Upper lobe of left lung (tissue), 6 donors: ENCODE measurements at regions not wholly inside any gene's neighbourhood (a gene's known extent, or its start where the extent isn't known, plus 50 kb on each side); places are given as distances from the start of the nearest gene placed in this dataset.

Experiments used
- ATAC-seq, 2 donors: fragments of 200-7000 bp; cut with Tn5 transposase; one replicate each; pipeline ENCODE4 v1.9.1; 2022; ENCODE audit warnings: mild to moderate bottlenecking in 2 of 2, moderate library complexity in 2 of 2; ENCODE audit not compliant: low FRiP score in 2 of 2
- DNase-seq, 2 donors: peaks; one replicate each; pipeline ENCODE4 v3.0.0-alpha.2; 2019 to 2020
- H3K27ac ChIP-seq, 4 donors: fragments of 200-600 bp; sonication (generic); one replicate each; pipeline ENCODE4 v1.5.1; 2016 to 2019
- H3K27me3 ChIP-seq, 4 donors: fragments of 200-600 bp; sonication (generic); one replicate each; pipeline ENCODE4 v1.5.1; 2017 to 2019
- H3K36me3 ChIP-seq, 4 donors: fragments of 200-600 bp; sonication (generic); one replicate each; pipeline ENCODE4 v1.5.1; 2016 to 2019
- H3K4me1 ChIP-seq, 4 donors: fragments of 200-600 bp; sonication (generic); one replicate each; pipeline ENCODE4 v1.5.1; 2018 to 2019
- H3K4me3 ChIP-seq, 4 donors: fragments of 200-600 bp; sonication (generic); one replicate each; pipeline ENCODE4 v1.5.1; 2017 to 2019; ENCODE audit warnings: mild to moderate bottlenecking in 2 of 4, moderate library complexity in 1 of 4
- H3K9me3 ChIP-seq, 4 donors: fragments of 200-600 bp; sonication (generic); one replicate each; pipeline ENCODE4 v1.5.1; 2018 to 2019
- CTCF ChIP-seq, 6 experiments: fragments of 450-650 bp in 4 of 6; fragments of 200-600 bp in 2 of 6; sonication (generic) in 2 of 6; IDR thresholded peaks; one replicate each; pipeline ENCODE4 v1.5.1; 2016 to 2019; ENCODE audit warnings: antibody characterized with exemption in 6 of 6
- EP300 ChIP-seq, 4 donors: sonication (generic); formaldehyde crosslinking; IDR thresholded peaks; one replicate each; pipeline ENCODE4 v1.5.1; 2017; ENCODE audit warnings: antibody characterized with exemption in 4 of 4, control low read depth in 2 of 4
- POLR2A ChIP-seq, 4 donors: fragments of 450-650 bp; IDR thresholded peaks; one replicate each; pipeline ENCODE4 v1.5.1; 2016 to 2017; ENCODE audit warnings: antibody characterized with exemption in 4 of 4, mild to moderate bottlenecking in 2 of 4
- POLR2AphosphoS5 ChIP-seq, 2 donors: sonication (generic); formaldehyde crosslinking; IDR thresholded peaks; one replicate each; pipeline ENCODE4 v1.5.1; 2017; ENCODE audit warnings: antibody characterized with exemption in 2 of 2
- WGBS, 2 donors: methylation state at CpG; one replicate each; pipeline ENCODE4 v1.1.5; 2017 to 2018; 5-methylcytosine and 5-hydroxymethylcytosine counted together
- donor health status: DM: no; HTN: no; CAD: no; lungs with moderate emphysema.
- donor health status: DM: no; HTN: yes; CAD: no; lungs with severe emphysema.

- Histone ChIP-seq H3K36me3 (no peaks in the 10 kb centered on the region), H3K9me3 (no peaks in the 10 kb centered on the region), H3K4me1 (no peaks in the 10 kb centered on the region), H3K4me3 (no peak overlapping the region), H3K27ac (no peak overlapping the region), H3K27me3 (no peaks in the 10 kb centered on the region)
- ATAC-seq (no peak), DNase-seq (no peak)
- 73 to 93% methylated on average over 2 to 7 of the region's 7 CpGs for WGBS, 2 donors
- TF ChIP-seq POLR2AphosphoS5 (IDR thresholded peaks at IDR 0.05) (no peak), CTCF (IDR thresholded peaks at IDR 0.05) (no peak), POLR2A (IDR thresholded peaks at IDR 0.05) (no peak), EP300 (IDR thresholded peaks at IDR 0.05) (no peak)
Measured at GRCh38 chr11:119940401-119940976, 197.4 kb downstream of the TRIM29 start.

- TF ChIP-seq EP300 (IDR thresholded peaks at IDR 0.05), result no peak
- no peak for TF ChIP-seq CTCF (IDR thresholded peaks at IDR 0.05)
- TF ChIP-seq POLR2A (IDR thresholded peaks at IDR 0.05), result no peak
- TF ChIP-seq POLR2AphosphoS5 (IDR thresholded peaks at IDR 0.05), result no peak
- no peaks in the 10 kb centered on the region for H3K9me3 ChIP-seq
- H3K27ac ChIP-seq, result no peak overlapping the region
- no peak overlapping the region for H3K4me3 ChIP-seq
- 90 to 96% methylated on average over 4 of the region's 4 CpGs for WGBS, 2 donors
- H3K4me1 ChIP-seq, result no peaks in the 10 kb centered on the region
- no peaks in the 10 kb centered on the region for H3K27me3 ChIP-seq
- DNase-seq (no peak), ATAC-seq (no peak)
- no peaks in the 10 kb centered on the region for H3K36me3 ChIP-seq
Measured at GRCh38 chr11:119937412-119937811, 200.5 kb downstream of the TRIM29 start.

GRCh38 chr11:119936426-119936825 is 201.5 kb downstream of the TRIM29 start:
- no peak for DNase-seq
- H3K36me3 ChIP-seq, result no peaks in the 10 kb centered on the region
- no peaks in the 10 kb centered on the region for H3K9me3 ChIP-seq
- H3K4me3 ChIP-seq, result no peak overlapping the region
- TF ChIP-seq POLR2A (IDR thresholded peaks at IDR 0.05) (no peak), EP300 (IDR thresholded peaks at IDR 0.05) (no peak), CTCF (IDR thresholded peaks at IDR 0.05) (no peak), POLR2AphosphoS5 (IDR thresholded peaks at IDR 0.05) (no peak)
- H3K27ac ChIP-seq, result no peak overlapping the region
- no peaks in the 10 kb centered on the region for H3K4me1 ChIP-seq
- no peak for ATAC-seq
- 61 to 69% methylated on average over 5 of the region's 5 CpGs for WGBS, 2 donors
- no peaks in the 10 kb centered on the region for H3K27me3 ChIP-seq

- ATAC-seq, result no peak
- H3K27me3 ChIP-seq, result no peaks in the 10 kb centered on the region
- H3K36me3 ChIP-seq, result no peaks in the 10 kb centered on the region
- WGBS, 2 donors, result 85 to 92% methylated on average over 6 to 7 of the region's 7 CpGs
- H3K4me3 ChIP-seq, result no peak overlapping the region
- TF ChIP-seq CTCF (IDR thresholded peaks at IDR 0.05) (no peak), POLR2AphosphoS5 (IDR thresholded peaks at IDR 0.05) (no peak), EP300 (IDR thresholded peaks at IDR 0.05) (no peak), POLR2A (IDR thresholded peaks at IDR 0.05) (no peak)
- peak in 1 of 2 donors; percentile 20 for DNase-seq
- H3K4me1 ChIP-seq, result no peaks in the 10 kb centered on the region
- no peak overlapping the region for H3K27ac ChIP-seq
- H3K9me3 ChIP-seq, result no peaks in the 10 kb centered on the region
Measured at GRCh38 chr11:119935349-119935925, 202.5 kb downstream of the TRIM29 start.

- DNase-seq, result no peak
Measured at GRCh38 chr11:119934866-119935265, 203.0 kb downstream of the TRIM29 start.

More at GRCh38 chr11:119934866-119935265, 203.0 kb downstream of the TRIM29 start:
- Histone ChIP-seq H3K4me3 (no peak overlapping the region), H3K36me3 (no peaks in the 10 kb centered on the region), H3K27ac (no peak overlapping the region), H3K4me1 (no peaks in the 10 kb centered on the region), H3K9me3 (no peaks in the 10 kb centered on the region), H3K27me3 (no peaks in the 10 kb centered on the region)
- WGBS, 2 donors, result 76 to 86% methylated on average over 5 of the region's 5 CpGs
- no peak for TF ChIP-seq POLR2A (IDR thresholded peaks at IDR 0.05)
- no peak for TF ChIP-seq CTCF (IDR thresholded peaks at IDR 0.05)
- no peak for ATAC-seq
